Retinal pigment epithelial cell (primary cell): ENCODE measurements at regions not wholly inside any gene's neighbourhood (a gene's known extent, or its start where the extent isn't known, plus 50 kb on each side); places are given as distances from the start of the nearest gene placed in this dataset.
"Not testable (repeated sequence)": the region's sequence is repeated elsewhere in the genome, so short reads cannot be mapped to it uniquely, and the experiment has no call there.

Source experiments
- DNase-seq: peaks from one replicate; pipeline ENCODE4 v3.0.0-alpha.2; 2010; ENCODE audit warnings: low read depth
- H3K4me3 ChIP-seq: 2 replicates; pipeline ENCODE4 v1.5.1; 2011; ENCODE audit warnings: mild to moderate bottlenecking, low read length, control low read depth, moderate library complexity
- CTCF ChIP-seq: conservative IDR thresholded peaks from 2 replicates; pipeline ENCODE4 v1.5.1; 2011; ENCODE audit warnings: low read depth, low read length, control low read depth, inconsistent platforms

- not testable (repeated sequence) for H3K4me3 ChIP-seq, DNase-seq
Observed at GRCh38 chr16:88259538-88259937, 123.2 kb upstream of the ZNF469 start.

GRCh38 chr16:88260146-88260545 lies 122.6 kb upstream of the ZNF469 start:
- not testable (repeated sequence) for DNase-seq, H3K4me3 ChIP-seq

GRCh38 chr16:88260881-88261665 lies 121.7 kb upstream of the ZNF469 start:
- not testable (repeated sequence) for DNase-seq, H3K4me3 ChIP-seq

- DNase-seq, H3K4me3 ChIP-seq: not testable (repeated sequence)
Observed at GRCh38 chr16:88261814-88262605, 120.7 kb upstream of the ZNF469 start.

- H3K4me3 ChIP-seq, DNase-seq: not testable (repeated sequence)
Observed at GRCh38 chr16:88262858-88263563, 119.7 kb upstream of the ZNF469 start.

GRCh38 chr16:88263681-88264287 lies 119.0 kb upstream of the ZNF469 start:
- not testable (repeated sequence) for H3K4me3 ChIP-seq, DNase-seq

- TF ChIP-seq CTCF, result no peak
- peak; percentile 80 for DNase-seq
- H3K4me3 ChIP-seq, result no peak overlapping the region
Observed at GRCh38 chr16:88264641-88265285, 118.0 kb upstream of the ZNF469 start.

- not testable (repeated sequence) for DNase-seq, H3K4me3 ChIP-seq
Observed at GRCh38 chr16:88265286-88265938, 117.3 kb upstream of the ZNF469 start.

- DNase-seq, H3K4me3 ChIP-seq: not testable (repeated sequence)
Observed at GRCh38 chr16:88266036-88266435, 116.7 kb upstream of the ZNF469 start.

- DNase-seq, H3K4me3 ChIP-seq: not testable (repeated sequence)
Observed at GRCh38 chr16:88266935-88267551, 115.7 kb upstream of the ZNF469 start.

GRCh38 chr16:88268186-88268970 lies 114.4 kb upstream of the ZNF469 start:
- not testable (repeated sequence) for DNase-seq, H3K4me3 ChIP-seq

- peak; percentile 26 for DNase-seq
- H3K4me3 ChIP-seq, result not testable (repeated sequence)
Observed at GRCh38 chr16:88270171-88270790, 112.5 kb upstream of the ZNF469 start.

- not testable (repeated sequence) for DNase-seq, H3K4me3 ChIP-seq
Observed at GRCh38 chr16:88271296-88271695, 111.5 kb upstream of the ZNF469 start.

GRCh38 chr16:88271776-88272175 lies 111.0 kb upstream of the ZNF469 start:
- not testable (repeated sequence) for H3K4me3 ChIP-seq, DNase-seq

- H3K4me3 ChIP-seq, DNase-seq: not testable (repeated sequence)
Observed at GRCh38 chr16:88272437-88272836, 110.3 kb upstream of the ZNF469 start.
